ENCODE measurements at regions not wholly inside any gene's neighbourhood (a gene's known extent, or its start where the extent isn't known, plus 50 kb on each side); places are given as distances from the start of the nearest gene placed in this dataset.
"Not testable (repeated sequence)": the region's sequence is repeated elsewhere in the genome, so short reads cannot be mapped to it uniquely, and the experiment has no call there.

DNA sequence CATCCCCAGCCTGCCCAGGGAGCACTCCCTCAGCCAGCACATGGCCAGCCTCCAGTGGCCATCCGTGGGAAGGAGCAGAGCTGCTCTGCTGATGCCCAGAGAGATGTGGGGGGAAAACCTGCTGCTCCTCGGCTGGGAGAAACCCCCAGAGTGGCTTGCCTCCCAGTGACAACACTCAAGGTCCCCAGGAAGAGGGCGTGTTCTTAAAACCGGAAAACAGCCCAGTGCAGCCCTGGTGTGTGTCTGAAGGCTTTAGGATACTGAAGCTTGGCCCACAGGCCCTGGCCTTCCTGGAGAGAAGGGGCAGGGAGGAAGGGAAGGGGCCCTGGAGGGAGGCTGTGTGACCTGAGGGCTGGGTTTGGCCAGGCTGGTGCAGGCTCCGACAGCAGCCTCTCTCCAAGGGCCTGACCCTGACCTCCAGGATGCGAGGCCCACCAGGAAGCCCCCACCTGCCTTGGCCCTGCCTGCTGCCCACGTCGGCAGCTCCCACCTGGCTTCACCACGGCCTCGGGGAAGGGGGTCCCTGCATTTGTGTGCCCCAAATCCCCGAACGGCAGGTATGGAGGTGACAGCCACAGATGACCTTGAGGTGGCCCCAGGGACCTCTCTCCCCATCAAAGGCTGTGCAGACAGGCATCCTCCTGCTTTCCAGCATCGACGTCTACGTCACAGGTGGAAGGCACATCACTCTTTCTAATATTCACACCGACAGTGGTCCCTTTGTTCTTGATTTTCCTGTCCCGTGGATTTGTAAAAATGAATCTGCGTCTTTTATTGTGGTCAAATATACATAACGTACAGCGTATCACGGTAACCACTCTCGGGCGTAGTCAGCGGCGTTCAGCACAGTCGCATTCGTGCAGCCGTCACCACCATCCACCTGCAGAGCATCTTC is 190.0 kb upstream of the C14orf180 start:
- DNase-seq, result no peak

- no peak for DNase-seq
These were observed 189.2 kb upstream of the C14orf180 start for GRCh38 chr14:104390221-104390931.

DNA sequence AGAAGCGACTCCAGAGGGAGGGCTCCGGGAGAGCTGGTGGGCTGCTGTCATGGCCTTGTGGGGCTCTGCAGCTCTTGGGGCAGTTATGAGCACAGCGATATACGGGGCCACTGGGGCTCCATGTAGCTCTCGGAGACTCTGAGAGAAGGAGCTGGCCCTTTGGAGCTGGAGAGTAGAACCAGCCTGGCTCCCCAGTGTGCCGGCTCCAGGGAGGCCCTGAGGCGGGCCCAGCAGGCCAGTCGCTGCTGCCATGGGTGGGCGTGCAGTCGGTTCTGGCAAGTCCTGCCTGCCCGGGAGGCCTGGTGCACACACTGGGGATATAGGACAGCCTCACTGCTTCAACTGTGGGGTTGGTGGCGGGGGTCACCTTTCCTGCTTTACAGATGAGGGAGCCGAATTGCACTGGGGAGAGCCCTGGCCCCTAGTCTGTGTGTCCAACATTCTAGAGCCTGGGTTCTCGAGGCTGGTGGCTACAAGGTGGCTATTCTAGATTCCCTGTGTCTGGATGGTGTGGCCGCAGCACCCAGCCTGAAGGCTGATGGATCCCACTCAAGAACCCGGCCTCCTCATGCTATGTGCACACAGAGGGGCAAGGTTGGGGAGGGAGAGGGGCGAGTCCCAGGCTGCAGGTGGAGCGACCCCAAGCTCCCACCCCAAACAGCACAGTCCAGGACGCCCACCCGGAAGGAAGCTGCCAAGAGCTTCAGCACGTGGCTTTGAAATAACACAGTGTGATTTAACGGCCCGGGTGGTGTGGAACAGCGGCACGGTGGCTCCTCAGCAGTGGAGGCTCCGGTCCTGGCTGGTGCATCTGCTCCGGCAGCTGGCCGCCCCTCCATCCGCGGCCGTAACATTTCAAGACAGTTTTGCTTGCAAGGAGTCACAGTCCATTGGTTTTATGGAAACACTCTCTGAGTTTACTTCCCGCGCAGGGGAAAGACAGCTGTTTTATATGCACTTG is 188.3 kb upstream of the C14orf180 start:
- DNase-seq, result peak in 1 of 2 experiments; percentile 60

GRCh38 chr14:104392001-104392395 is 187.6 kb upstream of the C14orf180 start:
- no peak for DNase-seq

DNA sequence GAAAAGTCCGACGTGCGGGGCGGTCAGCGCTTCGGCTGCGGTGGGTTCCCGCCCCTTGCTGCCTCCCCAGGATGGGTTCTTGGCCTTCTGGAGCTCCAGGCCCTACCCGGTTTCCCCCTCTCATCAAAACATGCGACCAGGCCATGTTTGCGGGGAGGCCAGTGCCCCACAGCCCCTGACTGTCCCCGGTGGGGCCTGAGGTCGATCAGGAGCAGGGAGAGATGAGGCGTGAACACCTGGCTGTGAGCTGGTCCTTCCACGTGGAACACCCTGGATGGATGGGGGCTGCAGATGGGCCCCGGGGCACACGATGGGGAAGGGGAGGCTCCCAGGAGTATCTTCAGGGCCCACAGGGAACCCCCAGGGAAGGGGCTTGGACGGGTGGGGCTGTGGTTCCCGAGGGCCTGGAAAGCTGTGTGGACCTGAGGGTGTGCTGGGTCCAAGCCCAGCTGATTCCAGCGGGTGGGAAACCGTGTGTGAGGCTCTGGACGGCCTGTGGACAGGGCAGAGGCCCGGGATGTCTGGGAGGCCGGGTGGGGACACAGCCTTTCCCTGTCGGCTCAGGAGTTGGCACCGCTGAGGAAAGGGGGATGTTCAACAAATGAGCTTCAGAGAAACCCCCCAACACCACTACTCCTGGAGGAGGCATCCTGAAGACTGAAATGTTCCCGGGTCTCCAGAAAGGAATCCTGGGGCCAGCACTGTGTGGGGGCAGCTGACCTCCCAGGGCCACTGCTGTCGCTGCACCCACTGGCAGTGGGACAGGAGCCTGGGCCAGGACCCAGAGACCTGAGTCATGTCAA is 187.0 kb upstream of the C14orf180 start:
- DNase-seq, result no peak

GRCh38 chr14:104393199-104393897 is 186.2 kb upstream of the C14orf180 start:
- no peak for DNase-seq

GRCh38 chr14:104393898-104394381 is 185.6 kb upstream of the C14orf180 start:
- peak in 1 of 2 experiments; percentile 27 for DNase-seq

DNA sequence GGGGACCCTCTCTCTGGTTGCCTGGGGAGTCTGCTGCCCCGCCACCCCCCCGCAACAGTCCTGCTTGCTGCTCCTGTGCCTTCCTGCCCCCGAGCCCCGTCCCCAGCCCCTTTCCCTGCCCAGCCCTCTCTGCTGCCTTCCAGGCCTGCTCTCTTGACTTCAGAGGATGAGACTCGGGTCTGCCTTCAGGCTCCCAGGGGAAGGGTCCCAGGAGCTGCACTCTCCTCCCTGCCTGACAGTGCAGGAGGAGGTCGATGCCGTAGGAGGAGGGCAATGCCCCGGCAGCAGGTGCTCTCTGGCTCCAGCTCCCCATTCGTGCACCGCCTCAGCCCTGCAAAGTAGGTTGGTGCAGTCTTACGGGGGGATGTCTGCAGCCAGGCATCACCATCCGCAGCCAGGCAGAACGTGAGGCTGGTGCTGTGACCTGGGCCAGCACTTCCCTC is 185.1 kb upstream of the C14orf180 start:
- DNase-seq, result no peak

DNA sequence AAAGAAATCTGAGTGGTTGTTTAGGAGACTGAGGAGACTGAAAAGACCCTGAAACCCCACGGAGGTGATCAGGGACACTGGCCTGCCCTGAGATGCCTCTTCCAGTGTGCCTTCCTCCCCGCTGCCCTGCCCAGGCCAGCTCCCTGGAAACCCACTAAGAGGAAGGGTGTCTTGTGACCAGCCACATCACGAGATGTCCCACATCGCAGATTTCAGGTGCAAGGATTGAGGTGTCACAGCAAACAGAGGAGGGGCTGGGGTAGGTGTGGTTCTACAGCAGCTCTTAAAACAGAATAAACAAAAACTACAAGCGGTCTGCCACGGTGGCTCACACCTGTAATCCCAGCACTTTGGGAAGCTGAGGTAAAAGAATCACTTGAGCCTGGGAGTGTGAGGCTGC is 184.3 kb upstream of the C14orf180 start:
- DNase-seq, result no peak

- DNase-seq, result no peak
These were observed 183.5 kb upstream of the C14orf180 start for GRCh38 chr14:104395941-104396681.

DNA sequence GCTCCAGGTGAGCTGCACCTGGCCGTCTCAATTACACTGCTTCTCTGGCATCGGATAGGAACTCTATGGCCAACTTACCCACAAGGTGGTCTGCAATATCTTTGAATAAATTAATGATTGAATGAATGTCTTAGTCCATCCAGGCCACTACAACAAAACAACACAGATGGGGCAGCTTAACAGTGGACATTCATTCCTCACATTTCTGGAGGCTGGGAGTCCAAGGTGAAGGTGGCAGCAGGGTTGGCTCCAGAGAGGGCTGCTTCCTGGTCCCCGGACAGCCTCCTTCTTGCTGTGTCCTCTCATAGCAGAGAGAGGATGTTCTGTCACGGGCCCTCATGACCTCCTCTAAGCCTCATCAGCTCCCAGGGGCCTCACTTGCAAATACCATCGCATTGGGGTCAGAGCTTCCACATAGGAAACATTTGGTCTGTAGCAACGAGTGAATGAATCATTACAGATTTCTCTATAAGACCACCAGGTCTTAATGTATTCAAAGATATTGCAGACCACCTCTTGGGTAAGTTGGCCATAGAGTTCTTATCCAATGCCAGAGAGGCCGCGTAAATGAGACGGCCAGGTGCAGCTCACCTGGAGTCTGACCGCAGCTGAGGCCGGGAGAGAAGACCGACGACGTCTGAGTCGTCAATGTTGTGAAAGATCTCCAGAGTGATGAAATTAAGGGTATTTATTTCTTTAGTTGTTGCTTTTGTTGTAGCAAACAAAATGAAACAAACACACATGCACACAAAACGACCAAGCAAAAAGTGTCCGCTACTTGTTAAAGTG is 182.7 kb upstream of the C14orf180 start:
- no peak for DNase-seq

DNA sequence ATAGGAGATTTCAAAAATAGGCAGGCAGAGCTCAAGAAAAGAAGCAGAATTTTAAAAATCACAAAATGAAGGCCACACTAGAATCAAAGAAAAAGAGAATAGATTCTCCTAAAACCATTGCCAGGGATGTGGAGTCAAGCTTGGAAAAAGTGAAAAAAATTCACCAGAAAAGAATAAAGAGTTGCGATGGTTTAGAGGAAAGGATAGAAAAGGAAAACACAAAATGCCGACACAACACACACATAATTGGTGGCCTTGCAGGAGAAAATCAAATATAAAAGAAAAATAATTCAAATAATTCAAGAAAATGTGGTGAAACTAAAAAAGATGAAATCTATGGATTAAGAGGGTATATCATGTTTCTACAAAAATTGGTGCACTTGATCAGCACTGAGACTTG is 181.6 kb upstream of the C14orf180 start:
- DNase-seq, result no peak

- DNase-seq, result no peak
These were observed 180.9 kb upstream of the C14orf180 start for GRCh38 chr14:104398656-104399055.

- DNase-seq, result no peak
These were observed 180.0 kb upstream of the C14orf180 start for GRCh38 chr14:104399432-104400155.

DNA sequence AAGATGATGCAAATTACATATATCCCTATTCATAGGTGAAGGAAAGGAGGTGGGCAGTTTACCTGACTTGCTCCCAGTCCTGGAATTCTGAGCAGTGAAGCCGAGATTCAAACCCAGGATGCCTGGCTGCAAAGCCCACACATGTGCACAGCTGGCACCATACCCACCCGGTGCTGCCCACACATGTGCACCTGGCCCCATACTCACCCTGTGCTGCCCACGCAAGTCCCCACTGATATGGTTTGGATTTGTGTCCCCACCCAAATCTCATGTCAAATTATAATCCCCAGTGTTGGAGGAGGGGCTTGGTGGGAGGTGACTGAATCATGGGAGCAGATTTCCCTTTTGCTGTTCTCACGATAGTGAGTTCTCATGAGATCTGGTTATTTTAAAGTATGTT is 179.2 kb upstream of the C14orf180 start:
- DNase-seq, result no peak

- DNase-seq, result no peak
These were observed 177.8 kb upstream of the C14orf180 start for GRCh38 chr14:104401785-104402184.

DNA sequence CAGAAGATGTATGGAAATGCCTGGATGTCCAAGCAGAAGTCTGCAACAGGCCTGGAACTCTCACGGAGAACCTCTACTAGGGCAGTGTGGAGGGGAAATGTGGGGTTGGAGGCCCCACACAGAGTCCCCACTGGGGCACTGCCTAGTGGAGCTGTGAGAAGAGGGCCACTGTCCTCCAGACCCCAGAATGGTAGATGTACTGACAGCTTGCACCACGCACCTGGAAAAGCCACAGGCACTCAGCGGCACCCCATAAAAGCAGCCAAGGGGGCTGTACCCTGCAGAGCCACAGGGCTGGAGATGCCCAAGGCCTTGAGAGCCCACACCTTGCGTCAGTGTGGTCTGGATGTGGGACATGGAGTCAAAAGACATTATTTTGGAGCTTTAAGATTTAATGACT is 177.3 kb upstream of the C14orf180 start:
- not testable (repeated sequence) for DNase-seq

DNA sequence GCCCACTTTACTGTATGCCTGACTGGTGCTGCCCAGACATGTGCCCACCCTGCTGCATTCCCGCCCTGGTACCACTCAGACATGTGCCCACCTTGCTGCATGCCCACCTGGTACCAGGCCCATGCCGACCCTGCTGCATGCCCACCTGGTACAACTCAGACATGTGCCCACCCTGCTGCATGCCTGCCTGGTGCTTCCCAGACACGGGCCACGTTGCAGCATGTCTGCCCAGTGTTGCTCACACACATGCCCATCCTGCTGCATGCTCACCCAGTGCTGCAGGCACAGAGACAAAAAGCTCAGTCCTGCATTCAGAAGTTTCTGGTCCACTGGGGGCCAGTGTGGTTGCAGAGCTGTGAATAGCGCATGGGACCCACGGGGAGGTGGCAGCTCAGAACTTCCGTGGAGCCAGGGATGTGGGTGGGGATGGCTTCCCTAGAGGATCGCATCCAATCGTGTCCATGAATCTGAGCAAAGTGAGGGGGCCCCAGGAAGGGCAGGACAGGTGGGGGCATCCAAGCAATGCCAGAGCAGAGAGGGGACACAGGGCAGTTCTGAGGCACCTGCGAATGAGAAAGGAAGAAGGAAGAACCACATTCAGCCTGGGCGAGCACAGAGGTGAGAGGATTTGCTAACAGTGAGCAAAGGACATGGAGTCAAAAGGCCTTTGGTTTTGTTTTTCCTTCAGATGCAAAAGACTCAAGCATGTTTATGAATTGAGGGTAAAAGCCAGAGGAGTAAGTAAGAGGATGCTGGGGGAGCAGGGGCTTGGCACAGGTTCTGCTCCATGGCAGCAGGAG is 175.9 kb upstream of the C14orf180 start:
- DNase-seq, result no peak
